Dedifferentiated amniotic fluid mesenchymal stem cell (primary cell): ENCODE measurements at regions not wholly inside any gene's neighbourhood (a gene's known extent, or its start where the extent isn't known, plus 50 kb on each side); places are given as distances from the start of the nearest gene placed in this dataset.
A peak's percentile ranks its signal among the peaks of the same experiment; 100 is the strongest.
"Not testable (repeated sequence)": the region's sequence is repeated elsewhere in the genome, so short reads cannot be mapped to it uniquely, and the experiment has no call there.

Experiments
- DNase-seq: peaks from one replicate; pipeline ENCODE4 v3.0.0-alpha.2; 2016; ENCODE audit errors: extremely low spot score

GRCh38 chr4:174400603-174401302 lies 117.0 kb downstream of the CEP44 start:
- not testable (repeated sequence) for DNase-seq

GRCh38 chr4:174398728-174399127 lies 115.0 kb downstream of the CEP44 start:
- no peak for DNase-seq

- DNase-seq = no peak
These were observed 113.8 kb downstream of the CEP44 start for GRCh38 chr4:174397366-174398155.

GRCh38 chr4:174396599-174397110 lies 112.9 kb downstream of the CEP44 start:
- DNase-seq = no peak

- peak; percentile 23 for DNase-seq
These were observed 111.2 kb downstream of the CEP44 start for GRCh38 chr4:174394915-174395314.

- no peak for DNase-seq
These were observed 105.7 kb downstream of the CEP44 start for GRCh38 chr4:174389439-174389838.

- no peak for DNase-seq
These were observed 104.9 kb downstream of the CEP44 start for GRCh38 chr4:174388461-174389145.

GRCh38 chr4:174387721-174388120 lies 104.0 kb downstream of the CEP44 start:
- no peak for DNase-seq

- DNase-seq = no peak
These were observed 103.4 kb downstream of the CEP44 start for GRCh38 chr4:174387143-174387542.

GRCh38 chr4:174383783-174384182 lies 100.1 kb downstream of the CEP44 start:
- DNase-seq = no peak

GRCh38 chr4:174382938-174383605 lies 99.4 kb downstream of the CEP44 start:
- not testable (repeated sequence) for DNase-seq
